ENCODE measurements at regions not wholly inside any gene's neighbourhood (a gene's known extent, or its start where the extent isn't known, plus 50 kb on each side); places are given as distances from the start of the nearest gene placed in this dataset.

DNA sequence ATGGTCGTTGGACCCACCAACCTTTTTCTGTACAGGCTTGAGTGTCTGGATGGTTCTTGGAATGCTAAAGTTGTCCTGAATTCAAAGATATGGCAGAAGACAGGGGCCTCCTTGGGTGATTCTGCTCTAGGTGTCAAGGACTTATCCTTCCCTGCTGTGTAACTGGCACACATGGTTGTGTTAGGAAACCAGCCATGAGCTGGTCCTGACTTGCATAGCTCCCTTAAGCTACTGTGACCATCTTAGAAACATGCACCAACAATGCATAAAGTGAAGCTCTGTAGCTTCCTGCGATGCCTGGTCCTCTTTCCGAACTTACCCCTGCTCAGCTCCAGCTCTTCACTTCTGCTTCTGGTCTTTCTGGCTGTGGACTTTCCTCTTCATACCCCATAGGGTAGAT is 224.6 kb downstream of the TLE4 start:
- DNase-seq (ENCODE audit: low spot score): no peak

DNA sequence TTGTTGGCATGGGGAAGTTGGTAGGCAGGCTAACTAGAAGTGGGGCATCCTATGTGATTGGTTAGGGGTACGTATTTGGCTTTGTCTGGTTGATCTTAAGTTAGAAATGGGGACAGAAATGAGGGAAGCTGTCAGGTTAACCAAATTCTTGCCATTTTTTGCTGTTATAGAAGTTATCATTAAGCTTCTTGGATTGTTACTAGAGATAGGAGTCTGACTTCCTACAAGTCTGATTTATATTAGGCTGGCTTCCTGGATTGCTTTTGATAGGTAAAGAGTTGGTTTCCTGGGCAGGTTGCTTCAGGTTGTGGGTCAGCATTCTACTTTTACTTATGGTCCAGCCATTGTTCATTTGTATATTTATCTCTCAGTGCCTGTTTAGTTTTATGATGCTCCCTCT is 216.9 kb downstream of the TLE4 start:
- no peak for DNase-seq (ENCODE audit: low spot score)

GRCh38 chr9:79781263-79781662 is 209.5 kb downstream of the TLE4 start:
- DNase-seq (ENCODE audit: low spot score): no peak

- no peak for DNase-seq (ENCODE audit: low spot score)
Observed at GRCh38 chr9:79780559-79780958, 208.8 kb downstream of the TLE4 start.

DNA sequence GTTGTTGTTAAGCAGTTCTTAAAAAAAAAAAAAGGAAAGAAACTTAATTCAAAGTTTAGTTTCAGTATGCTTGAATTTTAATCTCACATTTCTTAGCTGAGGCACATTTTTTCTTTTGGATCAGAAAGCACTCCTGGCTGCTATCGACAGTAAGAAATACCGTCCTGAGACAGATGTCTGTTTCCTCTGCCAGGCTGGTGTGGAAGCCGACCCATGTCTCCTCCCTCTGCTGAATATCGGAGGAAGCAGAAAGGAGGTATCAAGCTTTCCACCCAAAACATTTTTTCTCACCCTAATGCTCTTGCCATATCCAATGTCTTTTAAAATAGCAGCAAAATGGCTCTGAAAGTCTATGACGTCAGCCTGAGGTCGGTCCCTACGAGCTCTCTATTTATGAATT is 208.1 kb downstream of the TLE4 start:
- no peak for DNase-seq (ENCODE audit: low spot score)

DNA sequence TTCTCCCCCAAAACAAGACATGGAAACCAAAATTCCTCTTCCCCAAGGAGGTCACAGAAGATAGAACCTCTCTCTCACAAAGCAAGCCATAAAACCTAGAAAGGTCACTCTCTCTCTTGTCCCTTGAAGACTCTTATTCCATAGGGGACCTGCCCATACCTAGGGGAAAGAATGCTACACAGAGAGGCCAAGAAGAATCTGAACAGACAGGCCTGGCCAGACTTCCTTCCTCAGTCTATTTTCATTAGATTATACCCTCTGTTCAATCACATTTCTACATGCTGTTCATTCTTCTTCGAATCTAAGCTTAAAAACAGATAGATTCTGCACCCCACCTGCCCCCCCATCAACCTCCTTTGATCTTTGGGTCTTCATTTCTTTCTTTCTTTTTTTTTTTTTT is 206.8 kb downstream of the TLE4 start:
- no peak for DNase-seq (ENCODE audit: low spot score)

DNA sequence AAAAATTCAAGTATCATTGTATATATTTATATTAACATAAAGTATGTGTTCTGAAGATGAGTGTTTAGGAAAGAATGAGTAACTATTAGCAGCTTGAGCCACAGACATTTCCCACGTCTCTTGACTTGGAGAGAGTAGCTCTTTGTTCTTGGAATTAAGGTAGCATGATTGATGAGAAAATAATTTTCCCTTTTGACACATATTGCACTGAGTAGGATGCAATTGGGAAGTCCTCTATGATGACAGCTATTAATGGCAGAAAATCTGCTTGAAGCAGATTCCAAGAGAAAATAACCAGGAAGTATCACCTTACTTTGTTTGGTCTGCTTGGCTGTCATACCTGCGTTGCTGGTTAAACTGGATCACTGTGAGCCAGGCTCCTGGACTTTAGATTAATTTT is 204.8 kb downstream of the TLE4 start:
- no peak for DNase-seq (ENCODE audit: low spot score)

All from GM03348 (cell line).